ENCODE measurements at regions not wholly inside any gene's neighbourhood (a gene's known extent, or its start where the extent isn't known, plus 50 kb on each side); places are given as distances from the start of the nearest gene placed in this dataset.

- BruUV-seq (replicated peaks), result no TSS peak
- intact Hi-C loops (cut with micrococcal nuclease; ENCODE audit: unreplicated experiment), result no loop called here
- Histone ChIP-seq H3K36me3 (ENCODE audit: insufficient read depth, low read length, poor library complexity, severe bottlenecking) (no peaks in the 10 kb centered on the region), H3K27ac (ENCODE audit: low read depth, low read length, poor library complexity, severe bottlenecking) (no peak overlapping the region), H3K4me3 (ENCODE audit: low read depth, low read length, poor library complexity, severe bottlenecking) (no peak overlapping the region), H3K27me3 (replicated peaks; ENCODE audit: insufficient read depth, low read depth, low read length, poor library complexity) (no peaks in the 10 kb centered on the region), H3K4me1 (ENCODE audit: insufficient read depth, low read length, poor library complexity, severe bottlenecking) (no peaks in the 10 kb centered on the region), H3K9me3 (ENCODE audit: low read depth, low read length, poor library complexity, severe bottlenecking) (peaks cover 6% of the 10 kb centered on the region)
- ChIA-PET CTCF (no interaction called here), POLR2A (ENCODE audit: low non-redundant PET) (no interaction called here)
- TF ChIP-seq EZH2 (IDR thresholded peaks at IDR 0.05; ENCODE audit: borderline replicate concordance, low read depth, low read length, poor library complexity, severe bottlenecking), result no peak
- TF ChIP-seq CTCF (conservative IDR thresholded peaks at IDR 0.05; ENCODE audit: low read depth, low read length), result no peak
- DNase-seq (ENCODE audit: low spot score), result no peak
Observed at GRCh38 chr4:34289489-34289888, 1954.8 kb downstream of the ARAP2 start.

- peaks cover 6% of the 10 kb centered on the region for H3K9me3 ChIP-seq (ENCODE audit: low read depth, low read length, poor library complexity, severe bottlenecking)
- TF ChIP-seq EZH2 (IDR thresholded peaks at IDR 0.05; ENCODE audit: borderline replicate concordance, low read depth, low read length, poor library complexity, severe bottlenecking) (no peak), CTCF (conservative IDR thresholded peaks at IDR 0.05; ENCODE audit: low read depth, low read length) (no peak)
- no peaks in the 10 kb centered on the region for H3K36me3 ChIP-seq (ENCODE audit: insufficient read depth, low read length, poor library complexity, severe bottlenecking)
- ChIA-PET CTCF (no interaction called here), POLR2A (ENCODE audit: low non-redundant PET) (no interaction called here)
- no peaks in the 10 kb centered on the region for H3K4me1 ChIP-seq (ENCODE audit: insufficient read depth, low read length, poor library complexity, severe bottlenecking)
- no peak overlapping the region for H3K4me3 ChIP-seq (ENCODE audit: low read depth, low read length, poor library complexity, severe bottlenecking)
- intact Hi-C loops (cut with micrococcal nuclease; ENCODE audit: unreplicated experiment), result no loop called here
- DNase-seq (ENCODE audit: low spot score), result no peak
- H3K27me3 ChIP-seq (replicated peaks; ENCODE audit: insufficient read depth, low read depth, low read length, poor library complexity), result no peaks in the 10 kb centered on the region
- BruUV-seq (replicated peaks), result no TSS peak
- no peak overlapping the region for H3K27ac ChIP-seq (ENCODE audit: low read depth, low read length, poor library complexity, severe bottlenecking)
Observed at GRCh38 chr4:34289962-34290361, 1954.4 kb downstream of the ARAP2 start.

- BruUV-seq (replicated peaks), result no TSS peak
- no peak for DNase-seq (ENCODE audit: low spot score)
- intact Hi-C loops (cut with micrococcal nuclease; ENCODE audit: unreplicated experiment), result no loop called here
- ChIA-PET CTCF (no interaction called here), POLR2A (ENCODE audit: low non-redundant PET) (no interaction called here)
- H3K36me3 ChIP-seq (ENCODE audit: insufficient read depth, low read length, poor library complexity, severe bottlenecking), result no peaks in the 10 kb centered on the region
- H3K27me3 ChIP-seq (replicated peaks; ENCODE audit: insufficient read depth, low read depth, low read length, poor library complexity), result no peaks in the 10 kb centered on the region
- H3K4me1 ChIP-seq (ENCODE audit: insufficient read depth, low read length, poor library complexity, severe bottlenecking), result no peaks in the 10 kb centered on the region
- H3K4me3 ChIP-seq (ENCODE audit: low read depth, low read length, poor library complexity, severe bottlenecking), result no peak overlapping the region
- peaks cover 7% of the 10 kb centered on the region for H3K9me3 ChIP-seq (ENCODE audit: low read depth, low read length, poor library complexity, severe bottlenecking)
- no peak overlapping the region for H3K27ac ChIP-seq (ENCODE audit: low read depth, low read length, poor library complexity, severe bottlenecking)
- TF ChIP-seq EZH2 (IDR thresholded peaks at IDR 0.05; ENCODE audit: borderline replicate concordance, low read depth, low read length, poor library complexity, severe bottlenecking), result no peak
- no peak for TF ChIP-seq CTCF (conservative IDR thresholded peaks at IDR 0.05; ENCODE audit: low read depth, low read length)
Observed at GRCh38 chr4:34293459-34293858, 1950.9 kb downstream of the ARAP2 start.
